OCI-LY1 (cell line): ENCODE measurements at regions not wholly inside any gene's neighbourhood (a gene's known extent, or its start where the extent isn't known, plus 50 kb on each side); places are given as distances from the start of the nearest gene placed in this dataset.

Source experiments
- H2AFZ ChIP-seq: fragments of 200-600 bp; sonication (generic), shearing (Covaris generic); 2 replicates; pipeline ENCODE4 v1.6.0; 2014; ENCODE audit warnings: antibody characterized with exemption, mild to moderate bottlenecking, low read length
- H3F3A ChIP-seq: fragments of 200-600 bp; sonication (generic), shearing (Covaris generic); 2 replicates; pipeline ENCODE4 v1.6.0; 2014; ENCODE audit warnings: mild to moderate bottlenecking, antibody characterized with exemption, low read length, moderate library complexity; ENCODE audit not compliant: insufficient read depth
- H3K27ac ChIP-seq: fragments of 200-600 bp; sonication (generic); 2 replicates; pipeline ENCODE4 v1.5.1; 2014; ENCODE audit warnings: low read length, mixed run types, mild to moderate bottlenecking, low read depth; ENCODE audit not compliant: poor library complexity, severe bottlenecking
- H3K27me3 ChIP-seq: fragments of 200-600 bp; sonication (generic); 2 replicates; pipeline ENCODE4 v1.6.0; 2014; ENCODE audit warnings: antibody characterized with exemption, mild to moderate bottlenecking, low read length, moderate library complexity; ENCODE audit not compliant: insufficient read depth
- H3K36me3 ChIP-seq: fragments of 200-600 bp; sonication (generic); 2 replicates; pipeline ENCODE4 v1.6.1; 2014; ENCODE audit warnings: mild to moderate bottlenecking, antibody characterized with exemption, low read length, moderate library complexity, mixed read lengths; ENCODE audit not compliant: insufficient read depth
- H3K4me1 ChIP-seq: fragments of 200-600 bp; sonication (generic); 2 replicates; pipeline ENCODE4 v1.5.1; 2014; ENCODE audit warnings: mild to moderate bottlenecking, low read length, moderate library complexity; ENCODE audit not compliant: insufficient read depth, severe bottlenecking
- H3K4me2 ChIP-seq: fragments of 200-600 bp; sonication (generic), shearing (Covaris generic); 2 replicates; pipeline ENCODE4 v1.6.1; 2014; ENCODE audit warnings: low read length
- H3K4me3 ChIP-seq: fragments of 200-600 bp; sonication (generic); 2 replicates; pipeline ENCODE4 v1.5.1; 2014; ENCODE audit warnings: low read length, low read depth, mild to moderate bottlenecking, mixed read lengths; ENCODE audit not compliant: poor library complexity, severe bottlenecking
- H3K79me2 ChIP-seq: fragments of 200-600 bp; shearing (Covaris generic); 2 replicates; pipeline ENCODE4 v1.6.1; 2016; ENCODE audit warnings: mixed run types, low read length, mixed read lengths; ENCODE audit not compliant: insufficient read depth
- H3K9ac ChIP-seq: fragments of 200-600 bp; sonication (generic), shearing (Covaris generic); 2 replicates; pipeline ENCODE4 v1.6.1; 2014; ENCODE audit warnings: mild to moderate bottlenecking, low read length, mixed read lengths
- H3K9me2 ChIP-seq: fragments of 200-600 bp; sonication (generic), shearing (Covaris generic); 2 replicates; pipeline ENCODE4 v1.6.1; 2014; ENCODE audit warnings: low read depth, mild to moderate bottlenecking, low read length, mixed read lengths
- H3K9me3 ChIP-seq: fragments of 200-600 bp; shearing (Covaris generic); 2 replicates; pipeline ENCODE4 v1.6.1; 2014; ENCODE audit warnings: low read length, mixed read lengths
- H4K20me1 ChIP-seq: fragments of 200-600 bp; sonication (generic), shearing (Covaris generic); 2 replicates; pipeline ENCODE4 v1.6.0; 2016; ENCODE audit warnings: mild to moderate bottlenecking, low read length; ENCODE audit not compliant: insufficient read depth
- CTCF ChIP-seq: fragments of 200-600 bp; sonication (generic), shearing (Covaris generic); IDR thresholded peaks from 2 replicates; pipeline ENCODE4 v1.5.1; 2017; ENCODE audit warnings: mild to moderate bottlenecking, antibody characterized with exemption, low read length, moderate library complexity, mixed read lengths
- EZH2 ChIP-seq: fragments of 200-600 bp; sonication (generic), shearing (Covaris generic); IDR thresholded peaks from 2 replicates; pipeline ENCODE4 v1.8.0; 2017; ENCODE audit warnings: borderline replicate concordance, mixed run types, mild to moderate bottlenecking, antibody characterized with exemption, low read length, moderate library complexity, mixed read lengths

GRCh38 chr2:12062053-12062395 lies 315.6 kb downstream of the LPIN1 start:
- Histone ChIP-seq H3K9me3 (peaks cover 9% of the 10 kb centered on the region; the same call in 1 of the 2 replicates), H3K4me3 (no peak overlapping the region), H3K27ac (no peak overlapping the region), H3K27me3 (no peaks in the 10 kb centered on the region), H3K36me3 (peaks cover 16% of the 10 kb centered on the region; the same call in 1 of the 2 replicates), H3K4me2 (no peak overlapping the region), H3K9ac (no peak overlapping the region), H4K20me1 (no peaks in the 10 kb centered on the region), H3K4me1 (peaks cover 42% of the 10 kb centered on the region), H3K79me2 (no peaks in the 10 kb centered on the region), H2AFZ (no peak overlapping the region), H3K9me2 (no peaks in the 10 kb centered on the region), H3F3A (no peaks in the 10 kb centered on the region)
- TF ChIP-seq CTCF (no peak), EZH2 (no peak)

- no peaks in the 10 kb centered on the region for H3K27me3 ChIP-seq
- no peak for TF ChIP-seq CTCF
- TF ChIP-seq EZH2 = no peak
- no peak overlapping the region for H3K9ac ChIP-seq
Measured at GRCh38 chr2:12063210-12063609, 316.8 kb downstream of the LPIN1 start.

GRCh38 chr2:12064153-12064552 lies 317.7 kb downstream of the LPIN1 start:
- Histone ChIP-seq H3K9me3 (peaks cover 9% of the 10 kb centered on the region; the same call in 1 of the 2 replicates), H3F3A (no peaks in the 10 kb centered on the region), H4K20me1 (no peaks in the 10 kb centered on the region), H3K4me3 (no peak overlapping the region), H2AFZ (no peak overlapping the region), H3K27me3 (no peaks in the 10 kb centered on the region), H3K4me2 (no peak overlapping the region), H3K27ac (no peak overlapping the region), H3K4me1 (peaks cover 24% of the 10 kb centered on the region), H3K79me2 (no peaks in the 10 kb centered on the region), H3K9me2 (no peaks in the 10 kb centered on the region), H3K9ac (no peak overlapping the region), H3K36me3 (peaks cover 16% of the 10 kb centered on the region; the same call in 1 of the 2 replicates)
- TF ChIP-seq CTCF (no peak), EZH2 (no peak)

More at GRCh38 chr2:12063210-12063609, 316.8 kb downstream of the LPIN1 start:
- H3K4me3 ChIP-seq = no peak overlapping the region
- no peak overlapping the region for H3K27ac ChIP-seq
- peaks cover 16% of the 10 kb centered on the region; the same call in 1 of the 2 replicates for H3K36me3 ChIP-seq
- no peak overlapping the region for H3K4me2 ChIP-seq
- H4K20me1 ChIP-seq = no peaks in the 10 kb centered on the region
- no peaks in the 10 kb centered on the region for H3F3A ChIP-seq
- H3K79me2 ChIP-seq = no peaks in the 10 kb centered on the region
- H2AFZ ChIP-seq = no peak overlapping the region
- peaks cover 34% of the 10 kb centered on the region for H3K4me1 ChIP-seq
- H3K9me2 ChIP-seq = no peaks in the 10 kb centered on the region
- peaks cover 9% of the 10 kb centered on the region; the same call in 1 of the 2 replicates for H3K9me3 ChIP-seq
